AG09319 (cell line): ENCODE measurements at regions not wholly inside any gene's neighbourhood (a gene's known extent, or its start where the extent isn't known, plus 50 kb on each side); places are given as distances from the start of the nearest gene placed in this dataset.

Experiments
- DNase-seq: peaks from one replicate; pipeline ENCODE4 v3.0.0-alpha.2; 2010; ENCODE audit warnings: low read depth; ENCODE audit errors: extremely low read depth
- TF ChIP-seq, protein P1 (sequence below): IDR thresholded peaks from 2 replicates; pipeline ENCODE4 v1.5.1; 2011; ENCODE audit warnings: low read depth, mild to moderate bottlenecking, inconsistent platforms, low read length, moderate library complexity

GRCh38 chr10:80697926-80698325 is 160.2 kb downstream of the SH2D4B start:
- TF ChIP-seq, protein P1, sequence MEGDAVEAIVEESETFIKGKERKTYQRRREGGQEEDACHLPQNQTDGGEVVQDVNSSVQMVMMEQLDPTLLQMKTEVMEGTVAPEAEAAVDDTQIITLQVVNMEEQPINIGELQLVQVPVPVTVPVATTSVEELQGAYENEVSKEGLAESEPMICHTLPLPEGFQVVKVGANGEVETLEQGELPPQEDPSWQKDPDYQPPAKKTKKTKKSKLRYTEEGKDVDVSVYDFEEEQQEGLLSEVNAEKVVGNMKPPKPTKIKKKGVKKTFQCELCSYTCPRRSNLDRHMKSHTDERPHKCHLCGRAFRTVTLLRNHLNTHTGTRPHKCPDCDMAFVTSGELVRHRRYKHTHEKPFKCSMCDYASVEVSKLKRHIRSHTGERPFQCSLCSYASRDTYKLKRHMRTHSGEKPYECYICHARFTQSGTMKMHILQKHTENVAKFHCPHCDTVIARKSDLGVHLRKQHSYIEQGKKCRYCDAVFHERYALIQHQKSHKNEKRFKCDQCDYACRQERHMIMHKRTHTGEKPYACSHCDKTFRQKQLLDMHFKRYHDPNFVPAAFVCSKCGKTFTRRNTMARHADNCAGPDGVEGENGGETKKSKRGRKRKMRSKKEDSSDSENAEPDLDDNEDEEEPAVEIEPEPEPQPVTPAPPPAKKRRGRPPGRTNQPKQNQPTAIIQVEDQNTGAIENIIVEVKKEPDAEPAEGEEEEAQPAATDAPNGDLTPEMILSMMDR: no peak
- no peak for DNase-seq

DNA sequence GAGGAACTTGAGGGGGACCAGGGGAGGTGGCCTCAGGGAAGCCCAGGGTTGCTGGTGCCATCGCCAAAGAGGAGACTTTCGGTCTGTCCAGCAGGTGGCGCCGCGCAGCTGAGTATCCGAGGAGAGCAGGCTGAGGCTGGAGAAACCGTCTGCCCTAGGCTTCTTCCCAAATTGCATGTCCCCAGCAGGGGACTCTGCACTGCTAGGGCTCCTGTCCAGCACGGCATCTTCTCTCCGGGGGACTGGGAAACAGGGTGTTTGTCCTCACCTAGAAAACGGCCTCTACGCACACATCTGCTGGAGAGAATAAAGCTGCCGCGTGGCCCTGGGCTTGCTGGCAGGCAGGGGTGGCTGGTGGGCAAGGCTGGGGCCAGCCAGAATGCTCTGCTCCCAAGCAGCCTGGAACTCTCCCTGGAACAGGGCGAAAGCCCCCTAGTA is 161.9 kb downstream of the SH2D4B start:
- TF ChIP-seq, protein P1: peak; percentile 87
- peak; percentile 23 for DNase-seq

GRCh38 chr10:80700252-80700651 is 162.6 kb downstream of the SH2D4B start:
- TF ChIP-seq, protein P1: no peak
- DNase-seq: no peak

GRCh38 chr10:80700760-80701444 is 163.2 kb downstream of the SH2D4B start:
- no peak for DNase-seq
- TF ChIP-seq, protein P1: no peak

DNA sequence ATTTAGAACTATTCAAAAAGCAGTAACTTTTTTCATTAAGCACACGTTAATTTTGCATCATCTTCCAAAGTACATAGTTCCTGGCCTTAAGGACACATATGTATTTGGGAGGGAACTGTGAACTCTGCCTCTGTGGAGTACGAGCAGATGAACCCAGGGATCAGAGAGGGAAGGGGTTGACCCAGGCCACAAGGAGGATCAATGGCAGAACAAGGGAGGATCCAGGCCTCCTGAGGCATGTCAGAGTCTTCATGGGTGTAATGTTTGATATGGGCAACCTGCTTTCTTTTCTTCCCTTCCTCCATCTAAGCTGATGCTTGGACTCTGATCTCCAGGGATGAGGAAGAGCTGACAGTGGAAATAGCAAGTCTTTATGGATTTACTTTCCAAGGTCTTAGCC is 164.0 kb downstream of the SH2D4B start:
- TF ChIP-seq, protein P1: no peak
- no peak for DNase-seq

DNA sequence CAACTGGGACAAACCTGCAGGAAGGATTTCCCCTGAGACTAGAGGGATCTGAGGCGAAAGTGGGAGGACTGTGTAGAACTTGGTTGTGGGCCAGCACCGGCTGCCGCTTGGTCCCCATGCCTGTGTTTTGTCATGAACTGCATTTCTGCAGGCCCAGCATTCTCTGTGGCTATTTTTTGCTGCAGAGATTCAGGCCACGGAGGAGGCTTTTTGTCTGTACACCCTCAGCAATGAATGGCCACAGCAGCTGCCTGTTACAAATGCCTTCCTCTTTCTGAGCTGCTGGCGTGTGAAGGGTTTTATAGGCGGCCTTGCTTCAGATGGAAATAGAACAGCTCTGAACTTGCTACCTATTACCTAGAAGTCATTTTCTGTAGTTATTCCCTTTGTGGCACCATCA is 164.4 kb downstream of the SH2D4B start:
- TF ChIP-seq, protein P1: no peak
- DNase-seq: no peak

DNA sequence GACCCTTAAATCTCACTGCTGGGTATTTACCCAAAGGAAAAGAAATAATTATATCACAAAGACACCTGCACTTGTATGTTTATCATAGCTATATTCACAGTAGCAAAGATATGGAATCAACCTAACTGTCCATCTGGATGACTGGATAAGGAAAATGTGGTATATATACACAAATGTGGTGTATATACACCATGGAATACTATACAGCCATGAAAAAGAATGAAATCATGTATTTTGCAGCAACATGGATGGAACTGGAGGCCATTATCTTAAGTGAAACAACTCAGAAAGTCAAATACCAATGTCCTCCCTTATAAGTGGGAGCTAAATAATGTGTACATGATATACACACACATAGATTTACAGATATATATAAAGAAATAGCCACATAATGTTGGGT is 168.2 kb downstream of the SH2D4B start:
- TF ChIP-seq, protein P1: no peak
- no peak for DNase-seq
